ENCODE measurements at regions not wholly inside any gene's neighbourhood (a gene's known extent, or its start where the extent isn't known, plus 50 kb on each side); places are given as distances from the start of the nearest gene placed in this dataset.

DNA sequence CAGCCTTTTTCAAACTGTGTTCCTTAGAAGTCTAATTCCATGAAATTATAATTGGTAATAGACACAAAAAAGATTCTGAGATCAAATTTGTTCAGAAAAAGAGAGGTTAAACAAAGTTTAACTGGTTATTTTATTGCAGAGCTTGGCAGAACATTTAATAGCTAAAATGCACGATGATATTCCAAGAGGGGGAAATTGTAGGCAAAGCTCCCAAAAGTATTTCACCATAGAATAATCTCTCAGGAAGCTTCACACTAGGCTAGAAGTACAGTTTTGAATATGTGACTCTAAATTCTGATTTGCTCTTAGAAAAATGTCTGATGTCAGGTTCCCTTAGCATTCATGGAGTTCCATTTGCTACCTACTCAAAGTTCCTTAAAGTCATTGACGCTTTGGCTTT is 292.4 kb upstream of the SETBP1 start:
- CTCF ChIA-PET: no interaction called here
- POLR2A ChIA-PET: no interaction called here
- no peak overlapping the region for H3K4me3 Mint-ChIP-seq
- no peaks in the 10 kb centered on the region for H3K27me3 Mint-ChIP-seq (ENCODE audit: low read depth)
- ATAC-seq (no peak), DNase-seq (no peak)
- no peaks in the 10 kb centered on the region for H3K36me3 Mint-ChIP-seq (ENCODE audit: low read depth)
- H3K9me3 Mint-ChIP-seq (ENCODE audit: insufficient read depth): peaks cover 12% of the 10 kb centered on the region
- no peaks in the 10 kb centered on the region for H3K4me1 Mint-ChIP-seq (ENCODE audit: low read depth)
- H3K27ac Mint-ChIP-seq: no peak overlapping the region

DNA sequence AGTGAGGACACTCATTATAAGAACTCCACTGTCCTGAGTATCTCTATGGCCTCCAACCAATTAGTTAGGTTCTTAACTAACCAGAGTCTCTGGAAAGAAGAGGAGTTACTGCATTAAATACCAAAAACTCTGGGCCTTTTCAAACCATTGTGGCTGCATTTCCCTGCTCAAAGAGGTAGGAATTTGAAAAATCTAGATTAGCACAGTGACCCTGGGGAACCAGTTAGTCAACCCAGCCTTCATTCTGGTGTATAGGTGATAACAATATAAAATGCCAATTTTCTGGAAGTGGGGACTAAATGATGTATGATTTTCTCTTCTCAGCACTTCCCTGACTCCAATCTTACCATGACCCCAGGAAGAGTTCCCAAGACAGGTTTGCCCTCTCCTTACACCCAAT is 287.8 kb upstream of the SETBP1 start:
- peaks cover 7% of the 10 kb centered on the region for H3K9me3 Mint-ChIP-seq (ENCODE audit: insufficient read depth)
- ChIA-PET CTCF (interaction anchor here (1.0 kb wide), 1 partner anchor 175 kb away, joined by 3 read pairs; no protein-coding TSS in a partner anchor), POLR2A (no interaction called here)
- no peak for DNase-seq
- no peak overlapping the region for H3K27ac Mint-ChIP-seq
- no peak overlapping the region for H3K4me3 Mint-ChIP-seq
- H3K36me3 Mint-ChIP-seq (ENCODE audit: low read depth): no peaks in the 10 kb centered on the region
- peaks cover 2% of the 10 kb centered on the region for H3K27me3 Mint-ChIP-seq (ENCODE audit: low read depth)
- no peaks in the 10 kb centered on the region for H3K4me1 Mint-ChIP-seq (ENCODE audit: low read depth)
- ATAC-seq: no peak

DNA sequence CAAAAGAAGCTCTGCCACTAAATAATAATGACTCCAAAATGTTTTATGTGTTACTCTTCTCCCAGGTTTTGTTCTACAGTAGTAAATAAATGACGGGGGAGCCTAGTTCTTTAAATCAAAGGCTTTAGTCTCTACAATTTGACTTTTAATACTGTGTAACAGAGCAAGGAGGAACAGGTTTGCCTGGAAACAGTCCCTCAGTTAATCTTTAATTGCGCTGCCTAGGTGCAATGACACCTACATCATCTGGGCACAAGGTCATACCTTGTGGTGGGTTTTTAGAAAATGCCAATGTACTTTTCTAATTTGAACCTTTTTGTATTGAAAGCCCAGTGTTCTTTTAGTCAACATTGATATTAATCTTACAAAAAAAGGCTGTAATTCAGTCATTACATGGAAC is 287.3 kb upstream of the SETBP1 start:
- ChIA-PET CTCF (no interaction called here), POLR2A (no interaction called here)
- Mint-ChIP-seq H3K4me3 (no peak overlapping the region), H3K36me3 (ENCODE audit: low read depth) (no peaks in the 10 kb centered on the region), H3K4me1 (ENCODE audit: low read depth) (no peaks in the 10 kb centered on the region), H3K27me3 (ENCODE audit: low read depth) (peaks cover 2% of the 10 kb centered on the region), H3K27ac (no peak overlapping the region), H3K9me3 (ENCODE audit: insufficient read depth) (peaks cover 7% of the 10 kb centered on the region)
- ATAC-seq (no peak), DNase-seq (no peak)

- H3K4me1 Mint-ChIP-seq (ENCODE audit: low read depth): no peaks in the 10 kb centered on the region
Observed at GRCh38 chr18:44396550-44396949, 284.1 kb upstream of the SETBP1 start.

GRCh38 chr18:44409071-44409470 is 271.6 kb upstream of the SETBP1 start:
- Mint-ChIP-seq H3K4me3 (no peak overlapping the region), H3K27me3 (ENCODE audit: low read depth) (no peaks in the 10 kb centered on the region), H3K4me1 (ENCODE audit: low read depth) (no peaks in the 10 kb centered on the region), H3K27ac (no peak overlapping the region), H3K9me3 (ENCODE audit: insufficient read depth) (no peaks in the 10 kb centered on the region), H3K36me3 (ENCODE audit: low read depth) (no peaks in the 10 kb centered on the region)
- DNase-seq: no peak
- no peak for ATAC-seq
- ChIA-PET CTCF (no interaction called here), POLR2A (no interaction called here)

More at GRCh38 chr18:44396550-44396949, 284.1 kb upstream of the SETBP1 start:
- ChIA-PET CTCF (no interaction called here), POLR2A (no interaction called here)
- no peaks in the 10 kb centered on the region for H3K36me3 Mint-ChIP-seq (ENCODE audit: low read depth)
- H3K27me3 Mint-ChIP-seq (ENCODE audit: low read depth): peaks cover 4% of the 10 kb centered on the region
- H3K4me3 Mint-ChIP-seq: no peak overlapping the region
- no peak overlapping the region for H3K27ac Mint-ChIP-seq
- ATAC-seq: no peak
- H3K9me3 Mint-ChIP-seq (ENCODE audit: insufficient read depth): no peaks in the 10 kb centered on the region
- DNase-seq: no peak

GRCh38 chr18:44409515-44409914 is 271.2 kb upstream of the SETBP1 start:
- Mint-ChIP-seq H3K4me1 (ENCODE audit: low read depth) (no peaks in the 10 kb centered on the region), H3K27me3 (ENCODE audit: low read depth) (no peaks in the 10 kb centered on the region), H3K27ac (no peak overlapping the region), H3K36me3 (ENCODE audit: low read depth) (no peaks in the 10 kb centered on the region), H3K4me3 (no peak overlapping the region), H3K9me3 (ENCODE audit: insufficient read depth) (no peaks in the 10 kb centered on the region)
- ChIA-PET POLR2A (no interaction called here), CTCF (no interaction called here)
- ATAC-seq (no peak), DNase-seq (no peak)

GRCh38 chr18:44410740-44411139 is 269.9 kb upstream of the SETBP1 start:
- CTCF ChIA-PET: no interaction called here
- H3K27ac Mint-ChIP-seq: no peak overlapping the region
- H3K4me3 Mint-ChIP-seq: no peak overlapping the region
- DNase-seq (no peak), ATAC-seq (no peak)
- H3K36me3 Mint-ChIP-seq (ENCODE audit: low read depth): no peaks in the 10 kb centered on the region
- H3K27me3 Mint-ChIP-seq (ENCODE audit: low read depth): peaks cover 1% of the 10 kb centered on the region
- no peaks in the 10 kb centered on the region for H3K9me3 Mint-ChIP-seq (ENCODE audit: insufficient read depth)
- POLR2A ChIA-PET: no interaction called here
- no peaks in the 10 kb centered on the region for H3K4me1 Mint-ChIP-seq (ENCODE audit: low read depth)

- ChIA-PET POLR2A (no interaction called here), CTCF (no interaction called here)
- Mint-ChIP-seq H3K36me3 (ENCODE audit: low read depth) (no peaks in the 10 kb centered on the region), H3K9me3 (ENCODE audit: insufficient read depth) (no peaks in the 10 kb centered on the region), H3K27ac (no peak overlapping the region), H3K27me3 (ENCODE audit: low read depth) (peaks cover 1% of the 10 kb centered on the region), H3K4me3 (no peak overlapping the region), H3K4me1 (ENCODE audit: low read depth) (no peaks in the 10 kb centered on the region)
- no peak for ATAC-seq
- DNase-seq: no peak
Observed at GRCh38 chr18:44411262-44411905, 269.3 kb upstream of the SETBP1 start.

- H3K36me3 Mint-ChIP-seq (ENCODE audit: low read depth): no peaks in the 10 kb centered on the region
- CTCF ChIA-PET: no interaction called here
- H3K4me3 Mint-ChIP-seq: no peak overlapping the region
- POLR2A ChIA-PET: no interaction called here
- no peaks in the 10 kb centered on the region for H3K4me1 Mint-ChIP-seq (ENCODE audit: low read depth)
- no peak overlapping the region for H3K27ac Mint-ChIP-seq
- H3K27me3 Mint-ChIP-seq (ENCODE audit: low read depth): peaks cover 1% of the 10 kb centered on the region
- H3K9me3 Mint-ChIP-seq (ENCODE audit: insufficient read depth): no peaks in the 10 kb centered on the region
- ATAC-seq (no peak), DNase-seq (no peak)
Observed at GRCh38 chr18:44411976-44412375, 268.7 kb upstream of the SETBP1 start.

DNA sequence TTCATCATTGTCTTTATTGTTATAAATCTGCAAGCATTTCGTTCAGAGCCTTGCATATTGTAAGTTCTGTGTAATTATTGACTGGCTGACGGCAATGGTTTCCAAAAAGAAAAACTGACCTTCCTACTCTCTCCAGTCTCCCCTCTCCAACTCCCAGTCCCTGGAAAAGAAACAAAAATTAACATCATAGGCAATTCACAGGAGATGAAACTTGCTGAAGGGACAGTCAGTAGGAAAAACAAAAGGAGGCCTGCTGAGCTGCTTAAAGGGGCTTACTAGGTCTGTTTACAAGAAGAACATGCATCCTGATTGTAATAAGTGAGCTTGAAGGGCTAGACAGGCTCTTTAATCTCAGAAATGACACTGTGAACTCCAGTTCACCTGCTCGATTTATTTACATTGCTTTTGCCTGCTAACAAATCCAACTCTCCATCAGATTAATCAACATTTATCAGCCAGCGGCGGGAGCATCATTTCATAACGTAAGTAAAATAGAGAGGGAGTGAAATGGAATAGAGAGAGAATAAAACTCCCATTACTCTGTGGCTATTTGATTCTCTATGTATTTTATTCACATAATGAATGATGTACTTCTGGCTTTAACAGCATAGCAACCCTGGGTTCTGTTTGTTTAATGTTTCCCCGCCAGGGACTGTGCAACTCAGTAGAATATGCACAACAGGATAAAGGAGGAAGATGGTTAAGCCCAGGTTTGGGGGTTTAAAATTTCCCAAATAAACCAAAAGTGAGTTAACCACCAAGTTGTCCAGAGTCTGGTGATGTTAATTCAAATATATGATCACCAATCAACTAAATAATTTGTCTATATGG is 256.7 kb upstream of the SETBP1 start:
- H3K36me3 Mint-ChIP-seq (ENCODE audit: low read depth): no peaks in the 10 kb centered on the region
- no peaks in the 10 kb centered on the region for H3K4me1 Mint-ChIP-seq (ENCODE audit: low read depth)
- no peaks in the 10 kb centered on the region for H3K27me3 Mint-ChIP-seq (ENCODE audit: low read depth)
- ChIA-PET CTCF (no interaction called here), POLR2A (interaction anchor here (0.6 kb wide), 1 partner anchor 31 kb away, joined by 5 read pairs; no protein-coding TSS in a partner anchor)
- DNase-seq (no peak), ATAC-seq (no peak)
- H3K4me3 Mint-ChIP-seq: no peak overlapping the region
- H3K27ac Mint-ChIP-seq: no peak overlapping the region
- peaks cover 7% of the 10 kb centered on the region for H3K9me3 Mint-ChIP-seq (ENCODE audit: insufficient read depth)

GRCh38 chr18:44424645-44425035 is 256.0 kb upstream of the SETBP1 start:
- no peaks in the 10 kb centered on the region for H3K4me1 Mint-ChIP-seq (ENCODE audit: low read depth)
- ChIA-PET POLR2A (interaction anchor here (0.6 kb wide), 1 partner anchor 34 kb away, joined by 3 read pairs; no protein-coding TSS in a partner anchor), CTCF (no interaction called here)
- H3K9me3 Mint-ChIP-seq (ENCODE audit: insufficient read depth): peaks cover 4% of the 10 kb centered on the region
- no peak overlapping the region for H3K27ac Mint-ChIP-seq
- no peaks in the 10 kb centered on the region for H3K27me3 Mint-ChIP-seq (ENCODE audit: low read depth)
- DNase-seq (no peak), ATAC-seq (no peak)
- no peaks in the 10 kb centered on the region for H3K36me3 Mint-ChIP-seq (ENCODE audit: low read depth)
- H3K4me3 Mint-ChIP-seq: no peak overlapping the region

DNA sequence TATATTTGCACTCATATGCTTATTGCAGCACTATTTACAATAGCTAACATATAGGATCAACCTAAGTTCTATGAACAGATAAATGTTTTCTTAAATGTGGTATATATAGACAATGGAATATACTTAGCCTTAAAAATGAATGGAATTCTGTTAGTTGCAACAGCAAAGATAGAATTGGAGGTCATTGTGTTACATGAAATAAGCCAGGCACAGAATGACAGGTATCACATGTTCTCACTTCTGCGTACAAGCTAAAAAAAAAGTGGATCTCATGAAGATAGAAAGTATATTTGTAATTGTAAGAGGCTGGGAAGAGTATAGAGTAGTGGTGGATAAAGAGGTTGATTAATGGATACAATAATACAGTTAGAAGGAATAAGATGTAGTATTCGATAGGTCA is 255.5 kb upstream of the SETBP1 start:
- Mint-ChIP-seq H3K4me3 (no peak overlapping the region), H3K27ac (no peak overlapping the region), H3K27me3 (ENCODE audit: low read depth) (no peaks in the 10 kb centered on the region), H3K36me3 (ENCODE audit: low read depth) (no peaks in the 10 kb centered on the region), H3K4me1 (ENCODE audit: low read depth) (no peaks in the 10 kb centered on the region), H3K9me3 (ENCODE audit: insufficient read depth) (peaks cover 4% of the 10 kb centered on the region)
- ChIA-PET CTCF (no interaction called here), POLR2A (interaction anchor here (0.6 kb wide), 1 partner anchor 33 kb away, joined by 3 read pairs; no protein-coding TSS in a partner anchor)
- DNase-seq: no peak
- no peak for ATAC-seq
